Prostate gland (tissue), 2 donors: ENCODE measurements at regions not wholly inside any gene's neighbourhood (a gene's known extent, or its start where the extent isn't known, plus 50 kb on each side); places are given as distances from the start of the nearest gene placed in this dataset.

Experiments
- POLR2A ChIP-seq: fragments of 450-650 bp; IDR thresholded peaks from one replicate; pipeline ENCODE4 v1.6.1; 2016; ENCODE audit warnings: antibody characterized with exemption, mild to moderate bottlenecking
- TF ChIP-seq, protein P1 (sequence below), 4 experiments: fragments of 200-600 bp in 2 of 4; fragments of 450-650 bp in 2 of 4; sonication (generic) in 2 of 4; IDR thresholded peaks; 1 replicate in 3 of 4; 2 replicates in 1 of 4; pipeline ENCODE4 v1.5.1; 2016 to 2019; ENCODE audit warnings: antibody characterized with exemption in 4 of 4, mild to moderate bottlenecking in 2 of 4, moderate library complexity in 2 of 4

- TF ChIP-seq, protein P1, sequence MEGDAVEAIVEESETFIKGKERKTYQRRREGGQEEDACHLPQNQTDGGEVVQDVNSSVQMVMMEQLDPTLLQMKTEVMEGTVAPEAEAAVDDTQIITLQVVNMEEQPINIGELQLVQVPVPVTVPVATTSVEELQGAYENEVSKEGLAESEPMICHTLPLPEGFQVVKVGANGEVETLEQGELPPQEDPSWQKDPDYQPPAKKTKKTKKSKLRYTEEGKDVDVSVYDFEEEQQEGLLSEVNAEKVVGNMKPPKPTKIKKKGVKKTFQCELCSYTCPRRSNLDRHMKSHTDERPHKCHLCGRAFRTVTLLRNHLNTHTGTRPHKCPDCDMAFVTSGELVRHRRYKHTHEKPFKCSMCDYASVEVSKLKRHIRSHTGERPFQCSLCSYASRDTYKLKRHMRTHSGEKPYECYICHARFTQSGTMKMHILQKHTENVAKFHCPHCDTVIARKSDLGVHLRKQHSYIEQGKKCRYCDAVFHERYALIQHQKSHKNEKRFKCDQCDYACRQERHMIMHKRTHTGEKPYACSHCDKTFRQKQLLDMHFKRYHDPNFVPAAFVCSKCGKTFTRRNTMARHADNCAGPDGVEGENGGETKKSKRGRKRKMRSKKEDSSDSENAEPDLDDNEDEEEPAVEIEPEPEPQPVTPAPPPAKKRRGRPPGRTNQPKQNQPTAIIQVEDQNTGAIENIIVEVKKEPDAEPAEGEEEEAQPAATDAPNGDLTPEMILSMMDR (IDR thresholded peaks at IDR 0.05) = no peak
- TF ChIP-seq POLR2A = no peak
Observed at GRCh38 chr13:103812558-103812957, 746.3 kb upstream of the SLC10A2 start.
